ENCODE measurements at regions not wholly inside any gene's neighbourhood (a gene's known extent, or its start where the extent isn't known, plus 50 kb on each side); places are given as distances from the start of the nearest gene placed in this dataset.

DNA sequence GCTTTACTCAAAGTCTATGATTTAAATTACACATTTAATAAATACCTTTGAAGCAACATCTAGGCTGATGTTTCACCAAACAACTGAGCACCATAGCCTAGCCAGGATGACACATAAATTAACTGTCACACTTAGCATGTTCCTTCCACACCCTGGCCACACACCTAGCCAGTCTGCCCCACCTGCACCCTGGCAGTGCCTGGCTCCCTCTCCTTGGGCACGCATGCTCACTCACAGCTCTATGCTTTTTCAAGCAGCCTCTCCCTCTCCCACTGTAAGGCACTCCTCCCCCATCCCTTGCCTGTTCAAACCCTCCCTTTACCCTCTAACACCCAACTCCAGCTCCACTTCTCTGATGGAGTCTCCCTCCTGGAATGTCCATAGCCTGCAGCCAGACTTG is 357.6 kb upstream of the KLHL29 start:
- ChIA-PET POLR2A (no interaction called here), CTCF (no interaction called here)
- no peaks in the 10 kb centered on the region for H3K9me3 ChIP-seq
- Mint-ChIP-seq H3K27me3 (ENCODE audit: insufficient read depth, unreplicated experiment) (peaks cover 2% of the 10 kb centered on the region), H3K4me1 (ENCODE audit: low read depth, unreplicated experiment) (peaks cover 11% of the 10 kb centered on the region), H3K27ac (ENCODE audit: unreplicated experiment) (no peak overlapping the region), H3K36me3 (ENCODE audit: insufficient read depth, unreplicated experiment) (no peaks in the 10 kb centered on the region), H3K9me3 (ENCODE audit: unreplicated experiment) (no peaks in the 10 kb centered on the region), H3K4me3 (ENCODE audit: unreplicated experiment) (no peak overlapping the region)
- intact Hi-C loops (cut with micrococcal nuclease; ENCODE audit: unreplicated experiment), result no loop called here
- H3K36me3 ChIP-seq (ENCODE audit: control insufficient read depth, insufficient read depth, low read length), result no peaks in the 10 kb centered on the region
- DNase-seq, result no peak
- TF ChIP-seq, protein P1, sequence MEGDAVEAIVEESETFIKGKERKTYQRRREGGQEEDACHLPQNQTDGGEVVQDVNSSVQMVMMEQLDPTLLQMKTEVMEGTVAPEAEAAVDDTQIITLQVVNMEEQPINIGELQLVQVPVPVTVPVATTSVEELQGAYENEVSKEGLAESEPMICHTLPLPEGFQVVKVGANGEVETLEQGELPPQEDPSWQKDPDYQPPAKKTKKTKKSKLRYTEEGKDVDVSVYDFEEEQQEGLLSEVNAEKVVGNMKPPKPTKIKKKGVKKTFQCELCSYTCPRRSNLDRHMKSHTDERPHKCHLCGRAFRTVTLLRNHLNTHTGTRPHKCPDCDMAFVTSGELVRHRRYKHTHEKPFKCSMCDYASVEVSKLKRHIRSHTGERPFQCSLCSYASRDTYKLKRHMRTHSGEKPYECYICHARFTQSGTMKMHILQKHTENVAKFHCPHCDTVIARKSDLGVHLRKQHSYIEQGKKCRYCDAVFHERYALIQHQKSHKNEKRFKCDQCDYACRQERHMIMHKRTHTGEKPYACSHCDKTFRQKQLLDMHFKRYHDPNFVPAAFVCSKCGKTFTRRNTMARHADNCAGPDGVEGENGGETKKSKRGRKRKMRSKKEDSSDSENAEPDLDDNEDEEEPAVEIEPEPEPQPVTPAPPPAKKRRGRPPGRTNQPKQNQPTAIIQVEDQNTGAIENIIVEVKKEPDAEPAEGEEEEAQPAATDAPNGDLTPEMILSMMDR (IDR thresholded peaks at IDR 0.05; ENCODE audit: insufficient read depth in 1 of 2, low read depth in 1 of 2, low read length in 1 of 2, severe bottlenecking in 1 of 2, unreplicated experiment in 1 of 2), result no peak
- no peaks in the 10 kb centered on the region for H3K27me3 ChIP-seq (replicated peaks; ENCODE audit: control insufficient read depth, insufficient read depth, low read length)
- H3K4me1 ChIP-seq, result peaks cover 20% of the 10 kb centered on the region
- H3K4me3 ChIP-seq (ENCODE audit: low read depth, low read length), result no peak overlapping the region
- no TSS peak for BruUV-seq (replicated peaks)

DNA sequence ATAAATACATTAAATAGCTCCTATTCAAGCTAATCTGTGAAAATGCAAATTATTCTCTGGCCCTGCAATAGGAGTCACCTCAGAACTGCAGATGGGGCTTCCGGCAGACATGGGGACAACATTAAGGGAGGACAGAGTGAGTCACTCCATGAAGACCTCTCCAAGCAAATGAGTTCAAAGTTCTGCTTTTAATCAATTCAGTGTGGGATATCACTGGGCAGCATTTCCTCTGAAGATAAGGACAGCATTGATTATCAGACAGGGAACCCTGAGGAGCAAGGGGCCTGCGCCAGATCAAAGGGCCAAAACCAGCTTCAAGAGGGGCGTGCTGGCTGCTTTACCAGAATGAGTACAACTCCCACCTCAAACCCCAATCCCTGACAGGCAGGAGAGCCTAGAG is 356.9 kb upstream of the KLHL29 start:
- peaks cover 2% of the 10 kb centered on the region for H3K27me3 Mint-ChIP-seq (ENCODE audit: insufficient read depth, unreplicated experiment)
- no peak overlapping the region for H3K4me3 Mint-ChIP-seq (ENCODE audit: unreplicated experiment)
- CTCF ChIA-PET, result no interaction called here

DNA sequence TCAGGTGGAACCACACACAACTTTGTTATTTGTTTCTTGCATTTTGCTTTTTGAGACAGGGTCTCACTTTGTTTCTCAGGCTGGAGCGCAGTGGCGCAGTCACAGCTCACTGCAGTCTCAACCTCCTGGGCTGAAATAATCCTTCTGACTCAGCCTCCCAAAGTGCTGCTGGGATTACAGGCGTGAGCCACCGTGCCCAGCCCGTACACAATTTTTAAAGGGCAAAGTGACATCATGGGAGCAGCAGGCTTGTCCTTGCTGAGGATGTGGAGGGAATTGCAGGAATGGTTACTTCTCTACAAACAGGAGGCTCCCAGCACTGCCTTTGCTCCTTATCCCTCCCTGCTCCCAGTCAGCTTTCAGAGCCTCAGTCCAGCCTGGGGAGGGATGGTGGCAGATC is 355.9 kb upstream of the KLHL29 start:
- Histone ChIP-seq H3K36me3 (ENCODE audit: control insufficient read depth, insufficient read depth, low read length) (no peaks in the 10 kb centered on the region), H3K27me3 (replicated peaks; ENCODE audit: control insufficient read depth, insufficient read depth, low read length) (no peaks in the 10 kb centered on the region), H3K4me3 (ENCODE audit: low read depth, low read length) (no peak overlapping the region), H3K9me3 (no peaks in the 10 kb centered on the region), H3K4me1 (peaks cover 20% of the 10 kb centered on the region)
- no peaks in the 10 kb centered on the region for H3K9me3 Mint-ChIP-seq (ENCODE audit: unreplicated experiment)
- peaks cover 2% of the 10 kb centered on the region for H3K27me3 Mint-ChIP-seq (ENCODE audit: insufficient read depth, unreplicated experiment)
- no peak for DNase-seq
- intact Hi-C loops (cut with micrococcal nuclease; ENCODE audit: unreplicated experiment), result no loop called here
- POLR2A ChIA-PET, result no interaction called here
- CTCF ChIA-PET, result no interaction called here
- H3K4me1 Mint-ChIP-seq (ENCODE audit: low read depth, unreplicated experiment), result peaks cover 11% of the 10 kb centered on the region
- no peak overlapping the region for H3K27ac Mint-ChIP-seq (ENCODE audit: unreplicated experiment)
- BruUV-seq (replicated peaks), result no TSS peak
- no peak overlapping the region for H3K4me3 Mint-ChIP-seq (ENCODE audit: unreplicated experiment)
- TF ChIP-seq, protein P1 (IDR thresholded peaks at IDR 0.05; ENCODE audit: insufficient read depth in 1 of 2, low read depth in 1 of 2, low read length in 1 of 2, severe bottlenecking in 1 of 2, unreplicated experiment in 1 of 2), result no peak
- no peaks in the 10 kb centered on the region for H3K36me3 Mint-ChIP-seq (ENCODE audit: insufficient read depth, unreplicated experiment)

More for the DNA sequence above, 356.9 kb upstream of the KLHL29 start:
- TF ChIP-seq, protein P1 (IDR thresholded peaks at IDR 0.05; ENCODE audit: insufficient read depth in 1 of 2, low read depth in 1 of 2, low read length in 1 of 2, severe bottlenecking in 1 of 2, unreplicated experiment in 1 of 2), result no peak
- Mint-ChIP-seq H3K9me3 (ENCODE audit: unreplicated experiment) (no peaks in the 10 kb centered on the region), H3K36me3 (ENCODE audit: insufficient read depth, unreplicated experiment) (no peaks in the 10 kb centered on the region), H3K27ac (ENCODE audit: unreplicated experiment) (no peak overlapping the region), H3K4me1 (ENCODE audit: low read depth, unreplicated experiment) (peaks cover 11% of the 10 kb centered on the region)
- BruUV-seq (replicated peaks), result no TSS peak
- no peaks in the 10 kb centered on the region for H3K27me3 ChIP-seq (replicated peaks; ENCODE audit: control insufficient read depth, insufficient read depth, low read length)
- no peaks in the 10 kb centered on the region for H3K9me3 ChIP-seq
- H3K4me3 ChIP-seq (ENCODE audit: low read depth, low read length), result no peak overlapping the region
- H3K4me1 ChIP-seq, result peaks cover 20% of the 10 kb centered on the region
- POLR2A ChIA-PET, result no interaction called here
- intact Hi-C loops (cut with micrococcal nuclease; ENCODE audit: unreplicated experiment), result no loop called here
- H3K36me3 ChIP-seq (ENCODE audit: control insufficient read depth, insufficient read depth, low read length), result no peaks in the 10 kb centered on the region
- peak; percentile 17 to 69 for DNase-seq

All from Caco-2 (cell line).